ENCODE measurements at regions not wholly inside any gene's neighbourhood (a gene's known extent, or its start where the extent isn't known, plus 50 kb on each side); places are given as distances from the start of the nearest gene placed in this dataset.

DNA sequence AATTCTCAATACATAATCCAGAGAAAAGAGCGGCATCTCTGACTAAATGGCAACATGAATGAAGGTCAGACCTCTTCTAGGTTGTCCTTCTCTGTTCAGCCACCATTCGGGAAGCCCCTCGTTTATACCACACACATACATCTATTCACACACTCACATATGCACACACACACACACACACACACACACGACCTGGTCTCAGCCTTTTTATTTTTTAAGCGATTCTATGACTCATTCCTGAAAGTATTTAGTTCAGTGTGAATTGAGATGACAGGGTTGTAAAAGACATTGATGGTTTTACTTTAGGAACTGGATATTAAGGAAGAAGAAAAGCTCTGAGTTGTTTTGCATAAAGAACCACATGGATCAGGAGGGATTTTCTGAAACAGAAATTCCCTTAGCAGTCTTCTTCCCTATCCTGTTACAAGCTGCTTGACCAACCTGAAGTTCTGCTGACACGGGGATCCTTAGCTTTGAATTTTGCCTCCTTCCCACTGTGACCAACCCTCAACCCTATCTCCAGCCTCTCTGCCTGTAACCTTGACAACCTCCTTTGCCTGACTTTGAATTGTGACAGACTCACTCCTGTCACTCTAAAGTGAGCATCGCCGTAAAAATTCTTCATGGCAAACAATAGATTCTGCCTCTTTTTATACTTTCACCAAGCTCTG lies 383.1 kb upstream of the ESRRG start:
- Histone ChIP-seq H3K9ac (ENCODE audit: low read depth in 2 of 2, low read length in 2 of 2) (no peak overlapping the region), H3K9me3 (no peaks in the 10 kb centered on the region), H3K4me1 (no peaks in the 10 kb centered on the region), H3K27ac (no peak overlapping the region), H3K4me3 (no peak overlapping the region), H3K27me3 (no peaks in the 10 kb centered on the region), H3K36me3 (no peaks in the 10 kb centered on the region)
- no peak for DNase-seq
- TF ChIP-seq, protein P1, sequence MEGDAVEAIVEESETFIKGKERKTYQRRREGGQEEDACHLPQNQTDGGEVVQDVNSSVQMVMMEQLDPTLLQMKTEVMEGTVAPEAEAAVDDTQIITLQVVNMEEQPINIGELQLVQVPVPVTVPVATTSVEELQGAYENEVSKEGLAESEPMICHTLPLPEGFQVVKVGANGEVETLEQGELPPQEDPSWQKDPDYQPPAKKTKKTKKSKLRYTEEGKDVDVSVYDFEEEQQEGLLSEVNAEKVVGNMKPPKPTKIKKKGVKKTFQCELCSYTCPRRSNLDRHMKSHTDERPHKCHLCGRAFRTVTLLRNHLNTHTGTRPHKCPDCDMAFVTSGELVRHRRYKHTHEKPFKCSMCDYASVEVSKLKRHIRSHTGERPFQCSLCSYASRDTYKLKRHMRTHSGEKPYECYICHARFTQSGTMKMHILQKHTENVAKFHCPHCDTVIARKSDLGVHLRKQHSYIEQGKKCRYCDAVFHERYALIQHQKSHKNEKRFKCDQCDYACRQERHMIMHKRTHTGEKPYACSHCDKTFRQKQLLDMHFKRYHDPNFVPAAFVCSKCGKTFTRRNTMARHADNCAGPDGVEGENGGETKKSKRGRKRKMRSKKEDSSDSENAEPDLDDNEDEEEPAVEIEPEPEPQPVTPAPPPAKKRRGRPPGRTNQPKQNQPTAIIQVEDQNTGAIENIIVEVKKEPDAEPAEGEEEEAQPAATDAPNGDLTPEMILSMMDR (IDR thresholded peaks at IDR 0.05) = no peak
- intact Hi-C loops (cut with DNase I) = no loop called here

DNA sequence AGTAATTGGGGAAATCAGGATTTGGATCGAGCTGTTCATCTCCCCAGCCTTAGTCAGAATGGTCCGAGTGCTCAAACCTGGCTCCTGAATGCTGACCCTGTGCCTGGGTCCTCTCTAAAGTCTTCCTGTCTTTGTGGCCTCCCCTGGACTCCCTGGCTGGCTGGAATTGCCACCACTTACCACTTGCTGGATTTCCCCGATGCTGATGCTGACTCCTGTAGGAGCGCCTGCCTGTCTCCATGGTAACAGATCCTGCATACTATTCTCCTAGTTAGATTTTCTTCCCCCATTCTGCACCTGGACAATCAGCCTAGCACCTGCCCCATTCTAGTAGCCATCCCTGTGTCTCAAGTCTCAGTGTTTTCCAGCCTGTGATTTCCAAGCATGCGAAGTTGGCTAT lies 382.2 kb upstream of the ESRRG start:
- Histone ChIP-seq H3K9me3 (no peaks in the 10 kb centered on the region), H3K9ac (ENCODE audit: low read depth in 2 of 2, low read length in 2 of 2) (no peak overlapping the region), H3K4me3 (no peak overlapping the region), H3K27ac (no peak overlapping the region), H3K4me1 (no peaks in the 10 kb centered on the region), H3K36me3 (no peaks in the 10 kb centered on the region), H3K27me3 (no peaks in the 10 kb centered on the region)
- DNase-seq = no peak
- TF ChIP-seq, protein P1 (IDR thresholded peaks at IDR 0.05) = no peak
- intact Hi-C loops (cut with DNase I) = no loop called here

DNA sequence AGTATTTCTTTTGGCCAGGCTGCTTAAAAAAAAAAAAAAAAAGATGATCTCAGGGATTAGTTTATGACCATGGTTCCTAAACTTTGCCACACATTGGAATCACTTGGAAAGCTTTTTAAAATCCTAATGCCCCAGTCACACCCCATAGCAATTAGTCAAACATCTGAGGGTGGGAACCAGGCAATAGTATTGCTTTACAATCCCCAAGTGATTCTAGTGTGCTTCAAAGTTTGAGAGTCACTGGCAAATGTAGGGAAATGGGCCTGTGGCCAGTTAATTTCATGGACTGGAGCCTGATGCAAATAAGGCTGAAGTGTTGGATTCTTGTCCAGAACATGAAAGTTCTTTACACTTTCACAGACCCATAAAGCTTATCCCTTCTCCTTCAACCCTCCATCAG lies 374.6 kb upstream of the ESRRG start:
- intact Hi-C loops (cut with DNase I) = no loop called here
- H3K36me3 ChIP-seq = no peaks in the 10 kb centered on the region
- TF ChIP-seq, protein P1 (IDR thresholded peaks at IDR 0.05) = no peak

DNA sequence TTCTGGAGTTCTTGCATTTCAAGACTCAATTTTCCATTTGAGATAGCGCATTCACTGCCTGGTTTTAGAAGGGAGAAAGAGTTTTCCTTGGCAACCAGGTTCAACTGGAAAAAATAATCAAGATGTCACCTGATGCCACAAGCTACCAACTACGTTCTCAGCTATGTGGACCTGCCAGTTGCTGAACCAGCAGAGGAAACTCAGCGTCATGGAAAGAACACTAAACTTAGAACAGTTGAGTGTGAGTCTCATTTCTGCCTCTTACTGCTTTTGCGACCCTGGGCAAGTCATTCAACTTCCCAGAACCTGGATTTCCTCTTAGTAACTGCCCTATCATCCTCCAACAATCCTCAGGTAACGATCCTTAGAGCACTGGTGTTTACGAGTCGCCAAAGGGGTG lies 373.0 kb upstream of the ESRRG start:
- no peaks in the 10 kb centered on the region for H3K36me3 ChIP-seq
- H3K9ac ChIP-seq (ENCODE audit: low read depth in 2 of 2, low read length in 2 of 2) = no peak overlapping the region

More for the DNA sequence above, 374.6 kb upstream of the ESRRG start:
- Histone ChIP-seq H3K4me1 (no peaks in the 10 kb centered on the region), H3K27ac (no peak overlapping the region), H3K9ac (ENCODE audit: low read depth in 2 of 2, low read length in 2 of 2) (no peak overlapping the region), H3K9me3 (no peaks in the 10 kb centered on the region), H3K4me3 (no peak overlapping the region), H3K27me3 (no peaks in the 10 kb centered on the region)
- no peak for DNase-seq

DNA sequence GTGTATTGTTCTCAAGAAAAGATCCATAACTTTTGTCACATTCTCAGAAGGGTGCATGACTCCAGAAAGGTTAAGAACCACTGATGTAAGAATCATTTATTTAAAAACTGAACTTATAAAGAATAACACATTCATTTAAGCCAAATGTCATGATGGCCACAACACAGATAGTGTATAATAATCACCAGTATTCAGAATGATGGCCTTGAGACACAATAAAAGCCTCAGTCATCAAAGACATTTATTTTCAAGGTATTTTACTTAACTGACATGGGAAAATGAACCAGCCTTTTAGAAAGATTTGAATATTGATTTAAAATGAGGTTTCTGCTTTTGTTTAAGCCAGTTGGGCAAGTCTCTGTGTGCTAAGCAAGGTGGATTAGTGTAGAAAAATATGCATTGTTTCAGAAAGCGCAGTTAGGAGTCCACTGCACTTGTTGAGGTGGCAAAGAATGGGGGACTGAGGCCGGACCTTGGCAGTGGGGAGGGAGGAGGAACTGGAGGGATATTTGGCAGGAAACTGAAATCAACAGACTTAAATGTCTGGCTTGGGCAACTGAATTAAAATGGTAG lies 371.9 kb upstream of the ESRRG start:
- Histone ChIP-seq H3K9me3 (no peaks in the 10 kb centered on the region), H3K27me3 (no peaks in the 10 kb centered on the region), H3K27ac (no peak overlapping the region), H3K4me1 (no peaks in the 10 kb centered on the region), H3K9ac (ENCODE audit: low read depth in 2 of 2, low read length in 2 of 2) (no peak overlapping the region), H3K36me3 (no peaks in the 10 kb centered on the region), H3K4me3 (no peak overlapping the region)
- DNase-seq = no peak
- TF ChIP-seq, protein P1 (IDR thresholded peaks at IDR 0.05) = no peak
- intact Hi-C loops (cut with DNase I) = no loop called here

More for the DNA sequence above, 373.0 kb upstream of the ESRRG start:
- H3K27me3 ChIP-seq = no peaks in the 10 kb centered on the region
- intact Hi-C loops (cut with DNase I) = no loop called here
- no peaks in the 10 kb centered on the region for H3K9me3 ChIP-seq
- H3K4me3 ChIP-seq = no peak overlapping the region
- TF ChIP-seq, protein P1 (IDR thresholded peaks at IDR 0.05) = no peak
- H3K4me1 ChIP-seq = no peaks in the 10 kb centered on the region
- H3K27ac ChIP-seq = no peak overlapping the region
- DNase-seq = no peak
